Endodermal cell (in vitro differentiated cells): ENCODE measurements at regions not wholly inside any gene's neighbourhood (a gene's known extent, or its start where the extent isn't known, plus 50 kb on each side); places are given as distances from the start of the nearest gene placed in this dataset.

Experiments
- DNase-seq: peaks from one replicate; pipeline ENCODE4 v3.0.0-alpha.2; 2017
- H3K27ac ChIP-seq: 2 replicates; pipeline ENCODE4 v1.5.1; 2013; ENCODE audit warnings: mild to moderate bottlenecking, low read depth, low read length, moderate library complexity
- H3K27me3 ChIP-seq: 2 replicates; pipeline ENCODE4 v1.6.1; 2013; ENCODE audit warnings: mild to moderate bottlenecking, low read length, moderate library complexity; ENCODE audit not compliant: insufficient read depth, control insufficient read depth, poor library complexity, severe bottlenecking
- H3K36me3 ChIP-seq: 2 replicates; pipeline ENCODE4 v1.7.0; 2013; ENCODE audit warnings: mild to moderate bottlenecking, low read length, moderate library complexity; ENCODE audit not compliant: control insufficient read depth, insufficient read depth
- H3K4me1 ChIP-seq: one replicate; pipeline ENCODE4 v1.7.0; 2013; ENCODE audit warnings: low read length; ENCODE audit not compliant: control insufficient read depth, insufficient read depth
- H3K4me3 ChIP-seq: 2 replicates; pipeline ENCODE4 v1.5.1; 2013; ENCODE audit warnings: mild to moderate bottlenecking, low read length, moderate library complexity
- H3K9ac ChIP-seq: 2 replicates; pipeline ENCODE4 v1.6.1; 2013; ENCODE audit warnings: mild to moderate bottlenecking, low read length, moderate library complexity; ENCODE audit not compliant: poor library complexity, severe bottlenecking; ENCODE audit errors: extremely low read depth
- H3K9me3 ChIP-seq: 2 replicates; pipeline ENCODE4 v1.6.1; 2013; ENCODE audit warnings: mild to moderate bottlenecking, low read length, moderate library complexity; ENCODE audit not compliant: control insufficient read depth
- H3K27ac Mint-ChIP-seq: 2 replicates; pipeline ENCODE4 v1.8.0; 2020; ENCODE audit warnings: mixed read lengths
- H3K27me3 Mint-ChIP-seq: 2 replicates; pipeline ENCODE4 v1.8.0; 2021; ENCODE audit warnings: mild to moderate bottlenecking, mixed read lengths; ENCODE audit not compliant: insufficient read depth
- H3K36me3 Mint-ChIP-seq: 2 replicates; pipeline ENCODE4 v1.8.0; 2020; ENCODE audit warnings: low read depth, mixed read lengths
- H3K4me1 Mint-ChIP-seq: 2 replicates; pipeline ENCODE4 v1.8.0; 2020; ENCODE audit warnings: mixed read lengths
- H3K4me3 Mint-ChIP-seq: 2 replicates; pipeline ENCODE4 v1.8.0; 2020; ENCODE audit warnings: mild to moderate bottlenecking, moderate library complexity, mixed read lengths
- H3K9me3 Mint-ChIP-seq: 2 replicates; pipeline ENCODE4 v1.8.0; 2020; ENCODE audit warnings: mild to moderate bottlenecking, mixed read lengths
- CTCF ChIP-seq: fragments of 200-600 bp; sonication (generic); conservative IDR thresholded peaks from 2 replicates; pipeline ENCODE4 v1.5.0; 2021; ENCODE audit warnings: antibody characterized with exemption, mild to moderate bottlenecking
- WGBS, 2 experiments: methylation state at CpG; one replicate each; pipeline versions ENCODE4 v1.1.5 to v1.1.7; 2013; ENCODE audit warnings: missing lambda C conversion rate in 2 of 2, mixed read lengths in 1 of 2; ENCODE audit not compliant: insufficient coverage in 1 of 2, insufficient read length in 1 of 2; 5-methylcytosine and 5-hydroxymethylcytosine counted together

- peak; percentile 80 for DNase-seq
- Mint-ChIP-seq H3K36me3 (no peaks in the 10 kb centered on the region), H3K4me1 (no peaks in the 10 kb centered on the region), H3K4me3 (no peak overlapping the region), H3K27me3 (peaks cover 18% of the 10 kb centered on the region), H3K27ac (no peak overlapping the region), H3K9me3 (no peaks in the 10 kb centered on the region)
- no peak overlapping the region for H3K27ac ChIP-seq
- H3K4me3 ChIP-seq: no peak overlapping the region
- 86 to 96% methylated on average over 7 of the region's 7 CpGs for WGBS, 2 experiments
- peak; percentile 75 for TF ChIP-seq CTCF
- no peaks in the 10 kb centered on the region for H3K9me3 ChIP-seq
- H3K36me3 ChIP-seq: no peaks in the 10 kb centered on the region
- no peak overlapping the region for H3K9ac ChIP-seq
- peaks cover 5% of the 10 kb centered on the region for H3K27me3 ChIP-seq
- H3K4me1 ChIP-seq: no peaks in the 10 kb centered on the region
Measured at GRCh38 chr9:99351647-99352046, 129.6 kb downstream of the SEC61B start.

GRCh38 chr9:99352826-99353225 is 130.7 kb downstream of the SEC61B start:
- Mint-ChIP-seq H3K27me3 (peaks cover 12% of the 10 kb centered on the region), H3K9me3 (no peaks in the 10 kb centered on the region)
- WGBS, 2 experiments: 92 to 93% methylated on average over 4 of the region's 4 CpGs

GRCh38 chr9:99353408-99353807 is 131.3 kb downstream of the SEC61B start:
- Mint-ChIP-seq H3K4me3 (no peak overlapping the region), H3K27me3 (peaks cover 9% of the 10 kb centered on the region), H3K36me3 (no peaks in the 10 kb centered on the region), H3K27ac (no peak overlapping the region), H3K9me3 (no peaks in the 10 kb centered on the region), H3K4me1 (peaks cover under 1% of the 10 kb centered on the region)
- Histone ChIP-seq H3K4me1 (no peaks in the 10 kb centered on the region), H3K27me3 (peaks cover 5% of the 10 kb centered on the region), H3K27ac (no peak overlapping the region), H3K9ac (no peak overlapping the region), H3K36me3 (no peaks in the 10 kb centered on the region), H3K4me3 (no peak overlapping the region), H3K9me3 (no peaks in the 10 kb centered on the region)
- WGBS, 2 experiments: 92 to 97% methylated on average over 3 to 5 of the region's 5 CpGs
- no peak for DNase-seq
- TF ChIP-seq CTCF: no peak

More at GRCh38 chr9:99352826-99353225, 130.7 kb downstream of the SEC61B start:
- no peak overlapping the region for H3K27ac Mint-ChIP-seq
- Histone ChIP-seq H3K9me3 (no peaks in the 10 kb centered on the region), H3K4me3 (no peak overlapping the region), H3K27me3 (peaks cover 5% of the 10 kb centered on the region), H3K36me3 (no peaks in the 10 kb centered on the region), H3K9ac (no peak overlapping the region), H3K4me1 (no peaks in the 10 kb centered on the region), H3K27ac (no peak overlapping the region)
- no peak overlapping the region for H3K4me3 Mint-ChIP-seq
- H3K4me1 Mint-ChIP-seq: no peaks in the 10 kb centered on the region
- no peaks in the 10 kb centered on the region for H3K36me3 Mint-ChIP-seq
- no peak for TF ChIP-seq CTCF
- no peak for DNase-seq
